ENCODE measurements at regions not wholly inside any gene's neighbourhood (a gene's known extent, or its start where the extent isn't known, plus 50 kb on each side); places are given as distances from the start of the nearest gene placed in this dataset.

DNA sequence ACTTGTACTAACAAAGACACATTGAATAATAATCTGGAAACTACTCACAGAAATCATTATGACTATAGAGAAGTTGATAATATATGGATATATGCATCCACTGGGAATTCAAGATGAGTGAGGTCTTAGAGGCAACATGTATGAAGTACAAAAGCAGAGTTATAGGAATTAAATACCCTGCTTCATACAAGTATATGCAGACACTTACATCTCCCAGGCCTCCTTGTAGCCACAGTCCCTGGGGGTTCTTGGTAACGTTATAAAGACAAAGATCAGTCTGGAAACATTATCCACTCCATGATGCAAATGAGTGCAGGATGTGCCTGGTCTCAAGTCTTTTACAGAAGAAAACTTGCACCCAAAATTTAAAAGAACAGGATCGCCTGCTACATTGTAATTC, 92.4 kb upstream of the ANXA1 start:
- H3F3A ChIP-seq (ENCODE audit: control insufficient read depth, insufficient read depth) = no peaks in the 10 kb centered on the region
- H3K4me1 ChIP-seq (ENCODE audit: control insufficient read depth, low read length) = no peaks in the 10 kb centered on the region
- no peak overlapping the region for H3K4me2 ChIP-seq (ENCODE audit: low read length)
- H3K9me3 ChIP-seq (ENCODE audit: control insufficient read depth, insufficient read depth, low read length) = no peaks in the 10 kb centered on the region
- peaks cover 3% of the 10 kb centered on the region; the same call in 1 of the 2 replicates for H3K27me3 ChIP-seq (ENCODE audit: control insufficient read depth, low read length)
- no peaks in the 10 kb centered on the region for H3K36me3 ChIP-seq (ENCODE audit: control insufficient read depth, low read length)
- H3K27ac ChIP-seq (ENCODE audit: low read depth, low read length) = no peak overlapping the region
- H3K79me2 ChIP-seq (ENCODE audit: control insufficient read depth, low read length) = no peaks in the 10 kb centered on the region
- TF ChIP-seq, protein P1, sequence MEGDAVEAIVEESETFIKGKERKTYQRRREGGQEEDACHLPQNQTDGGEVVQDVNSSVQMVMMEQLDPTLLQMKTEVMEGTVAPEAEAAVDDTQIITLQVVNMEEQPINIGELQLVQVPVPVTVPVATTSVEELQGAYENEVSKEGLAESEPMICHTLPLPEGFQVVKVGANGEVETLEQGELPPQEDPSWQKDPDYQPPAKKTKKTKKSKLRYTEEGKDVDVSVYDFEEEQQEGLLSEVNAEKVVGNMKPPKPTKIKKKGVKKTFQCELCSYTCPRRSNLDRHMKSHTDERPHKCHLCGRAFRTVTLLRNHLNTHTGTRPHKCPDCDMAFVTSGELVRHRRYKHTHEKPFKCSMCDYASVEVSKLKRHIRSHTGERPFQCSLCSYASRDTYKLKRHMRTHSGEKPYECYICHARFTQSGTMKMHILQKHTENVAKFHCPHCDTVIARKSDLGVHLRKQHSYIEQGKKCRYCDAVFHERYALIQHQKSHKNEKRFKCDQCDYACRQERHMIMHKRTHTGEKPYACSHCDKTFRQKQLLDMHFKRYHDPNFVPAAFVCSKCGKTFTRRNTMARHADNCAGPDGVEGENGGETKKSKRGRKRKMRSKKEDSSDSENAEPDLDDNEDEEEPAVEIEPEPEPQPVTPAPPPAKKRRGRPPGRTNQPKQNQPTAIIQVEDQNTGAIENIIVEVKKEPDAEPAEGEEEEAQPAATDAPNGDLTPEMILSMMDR (IDR thresholded peaks at IDR 0.05; ENCODE audit: low read depth, low read length, poor library complexity, severe bottlenecking) = no peak
- TF ChIP-seq EZH2phosphoT487 (IDR thresholded peaks at IDR 0.05; ENCODE audit: borderline replicate concordance, low read length) = no peak
- H3K9me2 ChIP-seq (replicated peaks; ENCODE audit: control insufficient read depth, low read length) = no peaks in the 10 kb centered on the region
- no peaks in the 10 kb centered on the region for H4K20me1 ChIP-seq (ENCODE audit: control insufficient read depth, insufficient read depth, low read depth, low read length)
- no peak overlapping the region for H3K4me3 ChIP-seq (ENCODE audit: low read length)

DNA sequence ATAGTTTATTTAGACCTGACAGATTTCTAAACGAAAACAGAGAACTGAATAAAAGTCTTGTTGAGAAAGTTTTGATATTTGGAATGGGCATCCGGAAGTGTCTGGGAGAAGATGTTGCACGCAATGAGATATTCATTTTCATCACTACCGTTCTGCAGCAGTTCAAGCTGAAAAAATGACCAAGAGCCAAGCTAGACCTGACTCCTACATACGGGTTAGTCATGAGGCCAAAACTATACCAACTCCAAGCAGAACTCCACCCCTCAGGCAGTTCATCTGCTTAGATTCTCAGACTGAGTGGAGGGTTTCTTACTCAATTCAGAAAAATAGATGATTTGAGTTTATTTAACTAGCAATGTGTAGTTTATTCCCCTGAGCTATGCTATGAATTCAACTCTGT, 95.4 kb upstream of the ANXA1 start:
- TF ChIP-seq, protein P1 (IDR thresholded peaks at IDR 0.05; ENCODE audit: low read depth, low read length, poor library complexity, severe bottlenecking) = no peak
- no peak for TF ChIP-seq EZH2phosphoT487 (IDR thresholded peaks at IDR 0.05; ENCODE audit: borderline replicate concordance, low read length)

DNA sequence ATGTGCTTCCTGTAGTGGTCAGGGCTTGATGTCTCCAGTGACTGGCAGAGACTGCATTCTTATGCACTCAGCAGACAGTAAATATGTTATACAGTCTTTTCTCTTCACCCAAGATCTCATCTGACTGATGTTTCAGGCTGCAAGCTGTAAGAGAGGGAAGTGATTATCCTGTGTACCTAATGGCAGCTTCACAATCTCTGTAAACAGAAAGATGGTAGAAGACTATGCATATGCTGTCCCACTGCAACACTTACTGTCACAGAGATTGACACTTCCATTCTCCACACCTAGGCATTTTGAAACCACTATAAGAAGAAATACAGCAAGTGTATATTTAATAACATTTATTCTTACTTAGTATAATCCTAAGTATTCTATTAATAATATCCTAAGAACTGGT, 97.6 kb upstream of the ANXA1 start:
- no peak for TF ChIP-seq EZH2phosphoT487 (IDR thresholded peaks at IDR 0.05; ENCODE audit: borderline replicate concordance, low read length)
- TF ChIP-seq, protein P1 (IDR thresholded peaks at IDR 0.05; ENCODE audit: low read depth, low read length, poor library complexity, severe bottlenecking) = no peak
- no peaks in the 10 kb centered on the region for H3K27me3 ChIP-seq (ENCODE audit: control insufficient read depth, low read length)
- H3K36me3 ChIP-seq (ENCODE audit: control insufficient read depth, low read length) = no peaks in the 10 kb centered on the region
- H3K9me3 ChIP-seq (ENCODE audit: control insufficient read depth, insufficient read depth, low read length) = no peaks in the 10 kb centered on the region
- H3K27ac ChIP-seq (ENCODE audit: low read depth, low read length) = no peak overlapping the region
- H4K20me1 ChIP-seq (ENCODE audit: control insufficient read depth, insufficient read depth, low read depth, low read length) = no peaks in the 10 kb centered on the region
- no peaks in the 10 kb centered on the region for H3K9me2 ChIP-seq (replicated peaks; ENCODE audit: control insufficient read depth, low read length)
- H3K4me1 ChIP-seq (ENCODE audit: control insufficient read depth, low read length) = no peaks in the 10 kb centered on the region
- no peak overlapping the region for H3K4me2 ChIP-seq (ENCODE audit: low read length)
- H3F3A ChIP-seq (ENCODE audit: control insufficient read depth, insufficient read depth) = no peaks in the 10 kb centered on the region
- H3K4me3 ChIP-seq (ENCODE audit: low read length) = no peak overlapping the region
- no peaks in the 10 kb centered on the region for H3K79me2 ChIP-seq (ENCODE audit: control insufficient read depth, low read length)

More for the DNA sequence above, 95.4 kb upstream of the ANXA1 start:
- H3K4me3 ChIP-seq (ENCODE audit: low read length) = no peak overlapping the region
- no peak overlapping the region for H3K4me2 ChIP-seq (ENCODE audit: low read length)
- H3K27ac ChIP-seq (ENCODE audit: low read depth, low read length) = no peak overlapping the region
- H3K4me1 ChIP-seq (ENCODE audit: control insufficient read depth, low read length) = no peaks in the 10 kb centered on the region
- no peaks in the 10 kb centered on the region for H3K36me3 ChIP-seq (ENCODE audit: control insufficient read depth, low read length)
- no peaks in the 10 kb centered on the region for H3K9me2 ChIP-seq (replicated peaks; ENCODE audit: control insufficient read depth, low read length)
- no peaks in the 10 kb centered on the region for H3F3A ChIP-seq (ENCODE audit: control insufficient read depth, insufficient read depth)
- no peaks in the 10 kb centered on the region for H3K79me2 ChIP-seq (ENCODE audit: control insufficient read depth, low read length)
- H3K27me3 ChIP-seq (ENCODE audit: control insufficient read depth, low read length) = peaks cover 3% of the 10 kb centered on the region; the same call in 1 of the 2 replicates
- H4K20me1 ChIP-seq (ENCODE audit: control insufficient read depth, insufficient read depth, low read depth, low read length) = no peaks in the 10 kb centered on the region
- H3K9me3 ChIP-seq (ENCODE audit: control insufficient read depth, insufficient read depth, low read length) = no peaks in the 10 kb centered on the region

Measured in DOHH2 (cell line).